ENCODE measurements at regions not wholly inside any gene's neighbourhood (a gene's known extent, or its start where the extent isn't known, plus 50 kb on each side); places are given as distances from the start of the nearest gene placed in this dataset.

- no peaks in the 10 kb centered on the region for H3K4me1 ChIP-seq (ENCODE audit: control insufficient read depth, insufficient read depth, low read length)
- no peak overlapping the region for H3K4me3 ChIP-seq (ENCODE audit: low read depth, low read length)
- H3K9me3 ChIP-seq (ENCODE audit: control insufficient read depth, insufficient read depth, low read depth, low read length), result no peaks in the 10 kb centered on the region
- CTCF ChIA-PET, result no interaction called here
- H3K36me3 ChIP-seq (ENCODE audit: control insufficient read depth in 2 of 2, insufficient read depth in 1 of 2, low read length in 2 of 2), result no peaks in the 10 kb centered on the region
- no peak for TF ChIP-seq ZNF362 (tag by site-specific recombination; IDR thresholded peaks at IDR 0.05)
- no peak for TF ChIP-seq MEIS1 (CRISPR knock-in tag; IDR thresholded peaks at IDR 0.05; ENCODE audit: borderline replicate concordance)
- TF ChIP-seq ZSCAN18 (tag by site-specific recombination; IDR thresholded peaks at IDR 0.05), result no peak
- TF ChIP-seq ZNF600 (tag by site-specific recombination; IDR thresholded peaks at IDR 0.05), result no peak
- TF ChIP-seq ZNF513 (tag by site-specific recombination; IDR thresholded peaks at IDR 0.05), result no peak
- TF ChIP-seq CTCF (tag by site-specific recombination; IDR thresholded peaks at IDR 0.05), result no peak
- no peak for TF ChIP-seq ZNF324 (tag by site-specific recombination; IDR thresholded peaks at IDR 0.05)
- TF ChIP-seq SETDB1 (IDR thresholded peaks at IDR 0.05; ENCODE audit: insufficient read length, low read length), result no peak
- TF ChIP-seq ZNF530 (tag by site-specific recombination; IDR thresholded peaks at IDR 0.05; ENCODE audit: low read depth), result no peak
- no peak for TF ChIP-seq ZNF501 (tag by site-specific recombination; IDR thresholded peaks at IDR 0.05)
- TF ChIP-seq ZNF654 (tag by site-specific recombination; IDR thresholded peaks at IDR 0.05; ENCODE audit: low read depth), result no peak
- TF ChIP-seq SP3 (tag by site-specific recombination; IDR thresholded peaks at IDR 0.05), result no peak
- no peak for TF ChIP-seq HOXC10 (CRISPR knock-in tag; IDR thresholded peaks at IDR 0.05)
- no peak for TF ChIP-seq ZBTB26 (tag by site-specific recombination; optimal IDR thresholded peaks at IDR 0.05)
- TF ChIP-seq ZNF16 (tag by site-specific recombination; IDR thresholded peaks at IDR 0.05; ENCODE audit: low read depth), result no peak
- TF ChIP-seq ZBTB1 (tag by site-specific recombination; IDR thresholded peaks at IDR 0.05), result no peak
- no peak for TF ChIP-seq ZNF658 (tag by site-specific recombination; IDR thresholded peaks at IDR 0.05)
- H3K27ac ChIP-seq (ENCODE audit: extremely low read depth, low read depth, low read length), result no peak overlapping the region
- POLR2A ChIA-PET, result no interaction called here
Observed at GRCh38 chr10:111986079-111986478, 197.5 kb downstream of the GPAM start.

- ChIA-PET CTCF (no interaction called here), POLR2A (no interaction called here)
- no peak overlapping the region for H3K4me3 ChIP-seq (ENCODE audit: low read depth, low read length)
- no peak overlapping the region for H3K27ac ChIP-seq (ENCODE audit: extremely low read depth, low read depth, low read length)
- no peaks in the 10 kb centered on the region for H3K9me3 ChIP-seq (ENCODE audit: control insufficient read depth, insufficient read depth, low read depth, low read length)
- TF ChIP-seq ZNF623 (tag by site-specific recombination; IDR thresholded peaks at IDR 0.05) (no peak), YY1 (tag by site-specific recombination; IDR thresholded peaks at IDR 0.05) (no peak), GFI1B (tag by site-specific recombination; IDR thresholded peaks at IDR 0.05) (no peak), YY2 (tag by site-specific recombination; IDR thresholded peaks at IDR 0.05) (no peak), ZNF18 (tag by site-specific recombination; IDR thresholded peaks at IDR 0.05) (no peak), SETDB1 (IDR thresholded peaks at IDR 0.05; ENCODE audit: insufficient read length, low read length) (no peak), TCF7L2 (IDR thresholded peaks at IDR 0.05; ENCODE audit: borderline replicate concordance, low read depth, low read length) (no peak), SP2 (tag by site-specific recombination; IDR thresholded peaks at IDR 0.05) (no peak), ZNF280C (tag by site-specific recombination; IDR thresholded peaks at IDR 0.05) (no peak), SCRT1 (tag by site-specific recombination; IDR thresholded peaks at IDR 0.05; ENCODE audit: borderline replicate concordance) (no peak), ZNF433 (tag by site-specific recombination; IDR thresholded peaks at IDR 0.05; ENCODE audit: low read depth) (no peak)
- no peaks in the 10 kb centered on the region for H3K36me3 ChIP-seq (ENCODE audit: control insufficient read depth in 2 of 2, insufficient read depth in 1 of 2, low read length in 2 of 2)
- no peaks in the 10 kb centered on the region for H3K4me1 ChIP-seq (ENCODE audit: control insufficient read depth, insufficient read depth, low read length)
Observed at GRCh38 chr10:111988646-111989045, 194.9 kb downstream of the GPAM start.

Measured in HEK293 (cell line).